ENCODE measurements at regions not wholly inside any gene's neighbourhood (a gene's known extent, or its start where the extent isn't known, plus 50 kb on each side); places are given as distances from the start of the nearest gene placed in this dataset.
"Not testable (repeated sequence)": the region's sequence is repeated elsewhere in the genome, so short reads cannot be mapped to it uniquely, and the experiment has no call there.

DNA sequence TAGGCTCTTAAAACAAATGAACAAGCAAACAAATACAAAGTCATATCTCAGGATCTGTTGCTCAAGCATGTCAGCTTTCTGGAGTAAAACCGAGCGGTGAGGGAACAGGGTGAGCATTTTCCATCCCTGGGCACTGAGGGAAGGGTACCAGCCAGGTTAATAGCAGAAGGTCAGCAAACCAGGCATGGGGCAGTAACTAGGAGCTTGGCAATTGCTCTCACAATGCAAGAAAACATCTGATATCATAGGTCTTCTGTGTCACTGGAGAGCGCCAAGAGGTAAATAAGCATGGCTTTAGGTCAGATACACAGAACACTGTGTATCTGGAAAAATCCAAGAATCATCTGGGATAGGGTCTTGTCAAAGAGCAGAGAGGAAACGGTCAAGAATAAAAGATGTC, 521.7 kb upstream of the AUTS2 start:
- no peaks in the 10 kb centered on the region for H3K36me3 ChIP-seq
- TF ChIP-seq CTCF (IDR thresholded peaks at IDR 0.05), result no peak
- no peak overlapping the region for H3K27ac ChIP-seq
- no peak overlapping the region for H3K9ac ChIP-seq (ENCODE audit: low read depth in 2 of 2, low read length in 2 of 2)
- intact Hi-C loops (cut with DNase I), result no loop called here
- no peak overlapping the region for H3K4me3 ChIP-seq
- no peaks in the 10 kb centered on the region for H3K9me3 ChIP-seq
- H3K4me1 ChIP-seq, result no peaks in the 10 kb centered on the region
- DNase-seq, result no peak
- no peaks in the 10 kb centered on the region for H3K27me3 ChIP-seq

DNA sequence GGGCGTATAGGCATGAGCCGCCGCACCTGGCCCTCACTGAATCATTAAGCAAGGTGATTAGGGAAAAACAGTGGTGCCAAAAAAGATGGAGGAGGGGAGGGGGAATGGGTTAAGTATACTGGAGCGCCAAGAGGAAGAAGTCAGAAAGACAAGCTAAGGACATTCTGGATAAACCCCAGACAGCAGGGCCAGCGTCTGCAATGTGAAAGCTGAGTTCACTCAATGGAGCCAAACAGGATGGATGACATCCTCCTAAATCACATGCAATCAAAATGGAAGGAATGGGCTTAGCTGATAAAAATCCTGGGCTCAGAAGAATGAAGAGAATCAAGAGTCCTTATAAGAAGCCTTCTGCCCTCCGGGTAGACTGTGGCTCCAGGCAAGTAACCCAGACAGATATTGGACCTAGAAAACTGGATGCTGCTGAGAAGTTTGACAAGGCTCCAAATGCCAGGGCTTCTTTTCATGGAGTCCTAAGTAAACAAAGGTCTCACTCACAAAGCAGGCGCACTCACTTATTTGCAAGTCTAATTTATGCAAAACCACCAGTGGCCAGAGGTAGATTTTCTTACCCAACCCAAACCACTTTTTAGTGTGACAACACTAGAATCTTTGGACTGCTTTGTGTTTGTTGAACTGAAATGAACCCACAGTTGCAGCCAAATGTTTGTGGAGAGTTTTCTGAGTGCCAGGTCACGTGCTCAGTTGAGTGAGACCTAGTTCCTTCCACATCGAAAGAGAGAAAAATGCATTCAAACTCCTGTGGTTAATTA, 519.1 kb upstream of the AUTS2 start:
- H3K27ac ChIP-seq, result no peak overlapping the region

GRCh38 chr7:69087281-69087680, 511.0 kb upstream of the AUTS2 start:
- H3K27ac ChIP-seq; H3K4me3 ChIP-seq; H3K36me3 ChIP-seq; H3K9me3 ChIP-seq; H3K27me3 ChIP-seq; H3K4me1 ChIP-seq; DNase-seq; intact Hi-C loops (cut with DNase I); H3K9ac ChIP-seq (ENCODE audit: low read depth in 2 of 2, low read length in 2 of 2): not testable (repeated sequence)

More for the DNA sequence above, 519.1 kb upstream of the AUTS2 start:
- TF ChIP-seq CTCF (IDR thresholded peaks at IDR 0.05), result no peak
- Histone ChIP-seq H3K36me3 (no peaks in the 10 kb centered on the region), H3K4me1 (no peaks in the 10 kb centered on the region), H3K9me3 (no peaks in the 10 kb centered on the region), H3K4me3 (no peak overlapping the region), H3K9ac (ENCODE audit: low read depth in 2 of 2, low read length in 2 of 2) (no peak overlapping the region), H3K27me3 (no peaks in the 10 kb centered on the region)
- intact Hi-C loops (cut with DNase I), result no loop called here
- DNase-seq, result peak; percentile 22

GRCh38 chr7:69088185-69088584, 510.1 kb upstream of the AUTS2 start:
- DNase-seq, result no peak
- no peaks in the 10 kb centered on the region for H3K4me1 ChIP-seq
- TF ChIP-seq CTCF (IDR thresholded peaks at IDR 0.05), result no peak
- no peaks in the 10 kb centered on the region for H3K9me3 ChIP-seq
- no peaks in the 10 kb centered on the region for H3K36me3 ChIP-seq
- no peak overlapping the region for H3K4me3 ChIP-seq
- no peaks in the 10 kb centered on the region for H3K27me3 ChIP-seq
- intact Hi-C loops (cut with DNase I), result no loop called here
- H3K9ac ChIP-seq (ENCODE audit: low read depth in 2 of 2, low read length in 2 of 2), result no peak overlapping the region
- H3K27ac ChIP-seq, result no peak overlapping the region

- no peak for DNase-seq
- intact Hi-C loops (cut with DNase I), result no loop called here
- H3K4me3 ChIP-seq, result no peak overlapping the region
- no peak for TF ChIP-seq CTCF (IDR thresholded peaks at IDR 0.05)
- no peak overlapping the region for H3K9ac ChIP-seq (ENCODE audit: low read depth in 2 of 2, low read length in 2 of 2)
- no peaks in the 10 kb centered on the region for H3K27me3 ChIP-seq
- no peaks in the 10 kb centered on the region for H3K4me1 ChIP-seq
- no peaks in the 10 kb centered on the region for H3K36me3 ChIP-seq
- no peaks in the 10 kb centered on the region for H3K9me3 ChIP-seq
- H3K27ac ChIP-seq, result no peak overlapping the region
Observed at GRCh38 chr7:69090936-69091335, 507.3 kb upstream of the AUTS2 start.

DNA sequence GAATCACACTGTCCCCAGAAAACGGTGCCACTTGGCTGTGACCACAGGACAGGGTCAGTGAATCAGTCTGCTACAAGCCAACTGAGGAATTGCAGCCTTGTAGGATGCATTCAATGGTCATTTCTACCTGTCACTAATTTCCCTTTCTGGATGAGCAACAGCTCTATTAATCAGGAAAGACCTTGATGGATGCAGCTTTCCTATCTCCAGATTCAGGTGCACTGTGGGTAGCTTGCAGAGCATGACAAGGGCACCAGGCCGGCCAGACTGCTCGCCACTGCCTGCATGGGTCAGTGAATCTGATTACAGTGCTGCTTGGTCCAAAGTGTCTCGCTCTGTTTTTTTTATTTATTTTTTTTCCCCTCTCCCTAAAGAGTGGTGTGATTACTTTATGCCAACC, 506.8 kb upstream of the AUTS2 start:
- TF ChIP-seq CTCF (IDR thresholded peaks at IDR 0.05), result no peak
- Histone ChIP-seq H3K4me3 (no peak overlapping the region), H3K27me3 (no peaks in the 10 kb centered on the region), H3K27ac (no peak overlapping the region), H3K36me3 (no peaks in the 10 kb centered on the region), H3K4me1 (no peaks in the 10 kb centered on the region), H3K9me3 (no peaks in the 10 kb centered on the region), H3K9ac (ENCODE audit: low read depth in 2 of 2, low read length in 2 of 2) (no peak overlapping the region)
- no peak for DNase-seq
- intact Hi-C loops (cut with DNase I), result no loop called here

Data from colonic mucosa (tissue), 4 donors.